ENCODE measurements at regions not wholly inside any gene's neighbourhood (a gene's known extent, or its start where the extent isn't known, plus 50 kb on each side); places are given as distances from the start of the nearest gene placed in this dataset.

GRCh38 chr9:87160148-87161102 lies 213.1 kb upstream of the GAS1 start:
- TF ChIP-seq CTCF (IDR thresholded peaks at IDR 0.05) (no peak), POLR2AphosphoS5 (IDR thresholded peaks at IDR 0.05; ENCODE audit: insufficient read depth in 1 of 2, low read depth in 1 of 2) (no peak), POLR2A (IDR thresholded peaks at IDR 0.05) (no peak)

All from vagina (tissue), 2 donors.